HEK293T (cell line): ENCODE measurements at regions not wholly inside any gene's neighbourhood (a gene's known extent, or its start where the extent isn't known, plus 50 kb on each side); places are given as distances from the start of the nearest gene placed in this dataset.

Source experiments
- ARNT ChIP-seq: fragments of 450-650 bp; IDR thresholded peaks from 2 replicates; pipeline ENCODE4 v1.6.1; 2017; ENCODE audit warnings: mild to moderate bottlenecking
- FOXA1 ChIP-seq: fragments of 450-650 bp; IDR thresholded peaks from 2 replicates; pipeline ENCODE4 v1.6.1; 2016; ENCODE audit warnings: mild to moderate bottlenecking
- HDGF ChIP-seq: fragments of 450-650 bp; IDR thresholded peaks from 2 replicates; pipeline ENCODE4 v1.6.1; 2017; ENCODE audit warnings: antibody characterized with exemption, borderline replicate concordance
- LEF1 ChIP-seq: fragments of 450-650 bp; IDR thresholded peaks from 2 replicates; pipeline ENCODE4 v1.6.1; 2017; ENCODE audit warnings: mild to moderate bottlenecking, borderline replicate concordance

DNA sequence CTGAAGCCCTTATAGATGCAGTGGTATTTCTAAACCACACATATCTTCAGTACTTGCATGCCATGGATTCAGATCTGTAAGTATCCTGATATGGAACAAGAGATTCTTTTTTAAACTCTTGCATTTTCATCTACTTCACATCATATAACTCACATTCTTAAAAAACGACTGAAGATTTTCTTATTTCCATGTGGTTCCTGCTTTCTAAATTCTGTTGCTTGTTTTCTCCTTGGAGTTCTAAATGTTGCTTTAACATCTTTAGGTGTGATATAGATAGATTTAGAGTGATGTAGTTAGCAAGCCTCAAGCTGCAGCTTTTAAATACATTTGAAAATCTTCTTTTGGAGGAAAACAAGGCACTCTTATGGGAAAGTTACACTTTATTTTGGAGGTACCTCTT is 455.4 kb downstream of the FOXG1 start:
- TF ChIP-seq HDGF = no peak
- no peak for TF ChIP-seq FOXA1
- no peak for TF ChIP-seq ARNT
- no peak for TF ChIP-seq LEF1
